GM12878 (cell line): ENCODE measurements at regions not wholly inside any gene's neighbourhood (a gene's known extent, or its start where the extent isn't known, plus 50 kb on each side); places are given as distances from the start of the nearest gene placed in this dataset.

Experiments used
- CTCF ChIP-seq, 3 experiments: IDR thresholded peaks in 2 of 3; conservative IDR thresholded peaks in 1 of 3; 2 replicates each; pipeline ENCODE4 v1.5.1; 2011; ENCODE audit warnings: low read depth in 3 of 3, low read length in 3 of 3, mild to moderate bottlenecking in 3 of 3, control low read depth in 2 of 3, moderate library complexity in 2 of 3, inconsistent platforms in 1 of 3, mixed read lengths in 1 of 3; ENCODE audit not compliant: control insufficient read depth in 2 of 3, insufficient read depth in 1 of 3; ENCODE audit errors: extremely low read depth in 1 of 3
- EP300 ChIP-seq, 2 experiments: fragments of 150-350 bp in 1 of 2; IDR thresholded peaks; 2 replicates each; pipeline ENCODE4 v1.6.1; 2011 to 2012; ENCODE audit warnings: low read depth in 2 of 2, low read length in 2 of 2, borderline replicate concordance in 1 of 2, improper control_type of control experiment in 1 of 2, inconsistent platforms in 1 of 2; ENCODE audit not compliant: control insufficient read depth in 1 of 2
- KDM1A ChIP-seq: fragments of 200-600 bp; sonication (generic); IDR thresholded peaks from 2 replicates; pipeline ENCODE4 v1.6.1; 2016; ENCODE audit warnings: borderline replicate concordance
- POLR2AphosphoS2 ChIP-seq: IDR thresholded peaks from 2 replicates; pipeline ENCODE4 v1.6.1; 2011; ENCODE audit warnings: low read depth, mild to moderate bottlenecking, low read length, improper control_type of control experiment, moderate library complexity
- RAD21 ChIP-seq: IDR thresholded peaks from 2 replicates; pipeline ENCODE4 v1.6.1; 2011; ENCODE audit warnings: mild to moderate bottlenecking, low read depth, low read length, moderate library complexity; ENCODE audit not compliant: insufficient read depth
- SRF ChIP-seq, 2 experiments: IDR thresholded peaks; 2 replicates each; pipeline ENCODE4 v1.6.1; 2011; ENCODE audit warnings: low read depth in 2 of 2, low read length in 2 of 2, mild to moderate bottlenecking in 1 of 2, moderate library complexity in 1 of 2

DNA sequence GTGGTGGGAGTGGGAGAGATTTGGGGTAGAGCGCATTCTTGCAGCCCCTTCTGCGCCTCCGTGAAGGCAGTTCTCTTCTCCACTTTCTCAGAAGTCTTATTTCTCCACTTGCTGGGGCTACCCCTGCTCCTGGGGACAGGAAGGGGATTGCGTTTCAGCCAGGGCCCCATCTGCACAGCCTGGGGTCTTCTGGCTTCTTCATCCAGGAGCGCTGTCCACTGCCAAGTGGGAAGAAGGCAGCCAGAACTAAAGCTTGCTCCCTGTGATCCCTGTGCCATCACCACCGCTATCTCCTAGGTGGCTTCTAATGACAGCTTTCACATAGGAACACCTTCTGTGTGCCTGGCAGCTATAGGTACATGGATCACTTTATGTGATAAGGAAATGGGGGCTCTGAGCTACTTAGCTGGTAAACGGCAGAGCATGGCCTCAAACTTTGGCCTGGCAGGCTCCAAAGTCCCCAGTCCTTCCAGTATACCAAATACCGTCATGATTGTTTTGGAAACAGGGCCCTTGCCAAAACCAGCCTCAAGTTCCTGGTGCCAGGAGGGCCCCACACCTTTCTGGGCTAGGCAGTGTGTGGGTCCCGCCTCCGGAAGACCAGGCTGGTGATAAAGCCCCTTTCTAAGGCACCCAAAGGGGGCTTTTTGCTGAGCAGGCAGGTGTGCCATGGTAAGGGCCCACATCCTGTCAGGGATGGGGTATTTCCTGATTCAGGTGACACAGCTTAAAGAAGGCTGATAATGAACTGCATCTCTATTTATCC lies 60.4 kb upstream of the PAX6 start:
- TF ChIP-seq POLR2AphosphoS2 (no peak), RAD21 (no peak), KDM1A (no peak), EP300 (IDR thresholded peaks at IDR 0.05; ENCODE audit: borderline replicate concordance in 1 of 2, control insufficient read depth in 1 of 2, low read depth in 2 of 2, low read length in 2 of 2) (no peak), SRF (IDR thresholded peaks at IDR 0.05; ENCODE audit: low read depth in 2 of 2, low read length in 2 of 2) (no peak), CTCF (IDR thresholded peaks at IDR 0.05 in 2 of 3, conservative IDR thresholded peaks at IDR 0.05 in 1 of 3; ENCODE audit: control insufficient read depth in 2 of 3, extremely low read depth in 1 of 3, insufficient read depth in 1 of 3, low read depth in 3 of 3, low read length in 3 of 3) (no peak)
